Suprapubic skin (tissue), 4 donors: ENCODE measurements at regions not wholly inside any gene's neighbourhood (a gene's known extent, or its start where the extent isn't known, plus 50 kb on each side); places are given as distances from the start of the nearest gene placed in this dataset.

ENCODE experiments used
- EP300 ChIP-seq: sonication (generic); formaldehyde crosslinking; IDR thresholded peaks from one replicate; pipeline ENCODE4 v1.6.1; 2017; ENCODE audit warnings: antibody characterized with exemption
- POLR2A ChIP-seq, 2 donors: fragments of 450-650 bp; IDR thresholded peaks; one replicate each; pipeline ENCODE4 v1.6.1; 2017; ENCODE audit warnings: antibody characterized with exemption in 2 of 2, mild to moderate bottlenecking in 2 of 2, moderate library complexity in 2 of 2
- POLR2AphosphoS5 ChIP-seq, 3 donors: sonication (generic); formaldehyde crosslinking; IDR thresholded peaks; one replicate each; pipeline ENCODE4 v1.6.1; 2017; ENCODE audit warnings: antibody characterized with exemption in 3 of 3
- TF ChIP-seq, protein P1 (sequence below), 2 donors: fragments of 200-600 bp in 1 of 2; fragments of 450-650 bp in 1 of 2; sonication (generic) in 1 of 2; IDR thresholded peaks; one replicate each; pipeline ENCODE4 v1.5.1; 2016 to 2019; ENCODE audit warnings: antibody characterized with exemption in 2 of 2, mild to moderate bottlenecking in 1 of 2, moderate library complexity in 1 of 2

GRCh38 chr15:62951481-62951880 lies 91.1 kb upstream of the TPM1 start:
- no peak for TF ChIP-seq POLR2A (IDR thresholded peaks at IDR 0.05)
- no peak for TF ChIP-seq EP300
- TF ChIP-seq, protein P1, sequence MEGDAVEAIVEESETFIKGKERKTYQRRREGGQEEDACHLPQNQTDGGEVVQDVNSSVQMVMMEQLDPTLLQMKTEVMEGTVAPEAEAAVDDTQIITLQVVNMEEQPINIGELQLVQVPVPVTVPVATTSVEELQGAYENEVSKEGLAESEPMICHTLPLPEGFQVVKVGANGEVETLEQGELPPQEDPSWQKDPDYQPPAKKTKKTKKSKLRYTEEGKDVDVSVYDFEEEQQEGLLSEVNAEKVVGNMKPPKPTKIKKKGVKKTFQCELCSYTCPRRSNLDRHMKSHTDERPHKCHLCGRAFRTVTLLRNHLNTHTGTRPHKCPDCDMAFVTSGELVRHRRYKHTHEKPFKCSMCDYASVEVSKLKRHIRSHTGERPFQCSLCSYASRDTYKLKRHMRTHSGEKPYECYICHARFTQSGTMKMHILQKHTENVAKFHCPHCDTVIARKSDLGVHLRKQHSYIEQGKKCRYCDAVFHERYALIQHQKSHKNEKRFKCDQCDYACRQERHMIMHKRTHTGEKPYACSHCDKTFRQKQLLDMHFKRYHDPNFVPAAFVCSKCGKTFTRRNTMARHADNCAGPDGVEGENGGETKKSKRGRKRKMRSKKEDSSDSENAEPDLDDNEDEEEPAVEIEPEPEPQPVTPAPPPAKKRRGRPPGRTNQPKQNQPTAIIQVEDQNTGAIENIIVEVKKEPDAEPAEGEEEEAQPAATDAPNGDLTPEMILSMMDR (IDR thresholded peaks at IDR 0.05): no peak
- no peak for TF ChIP-seq POLR2AphosphoS5 (IDR thresholded peaks at IDR 0.05)
